NCI-H2107 (cell line): ENCODE measurements at regions not wholly inside any gene's neighbourhood (a gene's known extent, or its start where the extent isn't known, plus 50 kb on each side); places are given as distances from the start of the nearest gene placed in this dataset.

ENCODE experiments used
- DNase-seq: peaks from one replicate; lab custom pipeline; 2025; lab: John Stamatoyannopoulos, UW

GRCh38 chr12:67370979-67371378, 101.8 kb downstream of the CAND1 start:
- no peak for DNase-seq

GRCh38 chr12:67377021-67377420, 107.9 kb downstream of the CAND1 start:
- DNase-seq, result no peak

- DNase-seq, result no peak
Observed at GRCh38 chr12:67377541-67377940, 108.4 kb downstream of the CAND1 start.

- DNase-seq, result no peak
Observed at GRCh38 chr12:67382241-67382871, 113.2 kb downstream of the CAND1 start.

- no peak for DNase-seq
Observed at GRCh38 chr12:67386869-67387565, 117.9 kb downstream of the CAND1 start.

GRCh38 chr12:67388331-67389138, 119.4 kb downstream of the CAND1 start:
- DNase-seq, result no peak

GRCh38 chr12:67390273-67390672, 121.1 kb downstream of the CAND1 start:
- no peak for DNase-seq

- DNase-seq, result no peak
Observed at GRCh38 chr12:67391034-67391433, 121.9 kb downstream of the CAND1 start.

- DNase-seq, result no peak
Observed at GRCh38 chr12:67391656-67392055, 122.5 kb downstream of the CAND1 start.

- no peak for DNase-seq
Observed at GRCh38 chr12:67394550-67394949, 125.4 kb downstream of the CAND1 start.

GRCh38 chr12:67400742-67401141, 131.6 kb downstream of the CAND1 start:
- DNase-seq, result no peak

- DNase-seq, result no peak
Observed at GRCh38 chr12:67410246-67410645, 141.1 kb downstream of the CAND1 start.

GRCh38 chr12:67410667-67411067, 141.5 kb downstream of the CAND1 start:
- DNase-seq, result no peak

- DNase-seq, result no peak
Observed at GRCh38 chr12:67411562-67411961, 142.4 kb downstream of the CAND1 start.

GRCh38 chr12:67413577-67413976, 144.4 kb downstream of the CAND1 start:
- no peak for DNase-seq

- DNase-seq, result no peak
Observed at GRCh38 chr12:67414011-67414715, 145.0 kb downstream of the CAND1 start.

- DNase-seq, result peak; percentile 44
Observed at GRCh38 chr12:67415473-67415872, 146.3 kb downstream of the CAND1 start.

GRCh38 chr12:67419810-67420209, 150.7 kb downstream of the CAND1 start:
- no peak for DNase-seq

GRCh38 chr12:67420506-67420905, 151.3 kb downstream of the CAND1 start:
- DNase-seq, result no peak

- no peak for DNase-seq
Observed at GRCh38 chr12:67422081-67422480, 152.9 kb downstream of the CAND1 start.

- no peak for DNase-seq
Observed at GRCh38 chr12:67424784-67425183, 155.6 kb downstream of the CAND1 start.

GRCh38 chr12:67425394-67425793, 156.2 kb downstream of the CAND1 start:
- DNase-seq, result no peak
